ENCODE measurements at regions not wholly inside any gene's neighbourhood (a gene's known extent, or its start where the extent isn't known, plus 50 kb on each side); places are given as distances from the start of the nearest gene placed in this dataset.

DNA sequence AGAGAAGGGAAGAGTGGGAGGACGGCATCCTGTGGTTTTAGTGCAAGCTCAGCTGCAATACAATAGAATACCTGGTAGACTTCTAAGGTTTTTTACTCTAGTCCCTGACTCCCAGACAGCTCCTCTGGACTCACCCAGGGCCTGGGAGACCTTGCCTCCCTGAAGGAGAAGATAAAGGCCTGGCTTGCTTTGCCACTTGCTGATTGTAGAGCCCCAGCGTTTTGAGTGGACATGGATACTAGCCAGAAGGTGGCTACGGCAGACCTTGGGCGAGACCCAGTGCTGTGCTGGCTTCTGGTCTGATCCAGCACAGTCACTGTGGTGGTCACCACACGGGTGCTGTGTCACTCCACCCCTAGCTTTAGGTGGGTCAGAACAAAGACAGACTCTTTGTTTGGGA, 72.2 kb upstream of the TTC14 start:
- ATAC-seq (ENCODE audit: low FRiP score) (no peak), DNase-seq (ENCODE audit: low spot score) (no peak)
- TF ChIP-seq, protein P1, sequence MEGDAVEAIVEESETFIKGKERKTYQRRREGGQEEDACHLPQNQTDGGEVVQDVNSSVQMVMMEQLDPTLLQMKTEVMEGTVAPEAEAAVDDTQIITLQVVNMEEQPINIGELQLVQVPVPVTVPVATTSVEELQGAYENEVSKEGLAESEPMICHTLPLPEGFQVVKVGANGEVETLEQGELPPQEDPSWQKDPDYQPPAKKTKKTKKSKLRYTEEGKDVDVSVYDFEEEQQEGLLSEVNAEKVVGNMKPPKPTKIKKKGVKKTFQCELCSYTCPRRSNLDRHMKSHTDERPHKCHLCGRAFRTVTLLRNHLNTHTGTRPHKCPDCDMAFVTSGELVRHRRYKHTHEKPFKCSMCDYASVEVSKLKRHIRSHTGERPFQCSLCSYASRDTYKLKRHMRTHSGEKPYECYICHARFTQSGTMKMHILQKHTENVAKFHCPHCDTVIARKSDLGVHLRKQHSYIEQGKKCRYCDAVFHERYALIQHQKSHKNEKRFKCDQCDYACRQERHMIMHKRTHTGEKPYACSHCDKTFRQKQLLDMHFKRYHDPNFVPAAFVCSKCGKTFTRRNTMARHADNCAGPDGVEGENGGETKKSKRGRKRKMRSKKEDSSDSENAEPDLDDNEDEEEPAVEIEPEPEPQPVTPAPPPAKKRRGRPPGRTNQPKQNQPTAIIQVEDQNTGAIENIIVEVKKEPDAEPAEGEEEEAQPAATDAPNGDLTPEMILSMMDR (IDR thresholded peaks at IDR 0.05), result no peak

DNA sequence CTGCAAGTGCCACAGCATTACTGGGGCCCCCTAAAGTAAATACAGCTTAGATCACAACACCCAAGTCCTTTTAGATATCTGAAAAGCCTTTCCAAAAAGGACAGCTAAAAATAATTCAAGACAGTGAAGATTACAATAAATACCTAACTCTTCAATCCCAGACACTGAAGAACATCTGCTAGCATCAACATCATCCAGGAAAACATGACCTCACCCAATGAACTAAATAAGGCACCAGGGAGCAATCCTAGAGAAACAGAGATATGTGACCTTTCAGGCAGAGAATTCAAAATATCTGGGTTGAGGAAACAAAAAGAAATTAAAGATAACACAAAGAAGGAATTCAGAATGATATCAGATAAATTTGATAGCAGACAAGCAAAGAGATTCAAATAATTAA, 71.7 kb upstream of the TTC14 start:
- TF ChIP-seq, protein P1 (IDR thresholded peaks at IDR 0.05), result no peak
- no peak for DNase-seq (ENCODE audit: low spot score)
- ATAC-seq (ENCODE audit: low FRiP score), result no peak

DNA sequence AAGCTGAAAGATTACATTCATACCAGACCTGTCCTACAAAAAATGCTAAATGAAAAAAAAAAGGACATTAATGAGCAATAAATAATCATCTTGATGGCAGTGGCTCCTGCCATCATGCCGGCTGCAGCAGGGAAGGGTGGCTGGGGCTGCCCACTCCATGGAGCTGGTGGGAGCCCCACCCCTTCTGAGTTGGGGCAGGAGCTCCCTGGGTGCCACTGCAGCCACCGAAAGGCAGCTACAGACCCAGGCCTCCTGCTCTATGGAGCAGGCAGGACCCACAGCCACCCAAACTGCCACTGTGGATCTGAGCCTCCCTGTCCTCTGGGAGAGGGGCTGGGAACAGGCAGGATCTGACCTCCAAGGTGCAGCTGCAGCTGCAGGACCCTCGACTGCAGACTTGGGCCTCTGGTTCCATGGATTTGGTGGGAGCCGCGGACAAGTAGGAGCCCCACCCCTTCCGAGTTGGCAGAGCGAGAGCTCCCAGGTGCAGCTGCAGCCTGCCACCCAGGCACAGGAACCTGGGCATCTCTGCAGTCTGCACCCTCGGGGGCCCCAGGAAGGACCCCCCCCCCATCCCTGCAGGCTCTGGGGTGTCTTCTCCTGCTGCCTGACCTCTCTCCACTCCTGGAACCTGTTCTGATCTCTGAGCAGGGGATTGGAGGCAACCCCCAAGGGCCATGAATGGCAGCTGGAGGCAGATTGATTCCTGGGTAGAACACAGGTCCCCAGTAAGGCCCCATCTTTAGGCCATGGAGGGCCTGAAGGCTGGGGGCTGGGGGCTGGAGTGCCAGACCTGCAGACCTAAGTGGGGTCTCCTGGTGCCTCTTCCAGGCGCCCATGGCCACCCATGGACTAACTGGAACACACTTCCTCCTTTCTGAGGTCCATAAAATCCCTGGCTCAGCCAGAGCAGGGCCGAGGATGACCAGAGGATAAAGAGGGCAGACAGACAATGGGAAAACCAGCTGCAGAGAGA, 70.4 kb upstream of the TTC14 start:
- DNase-seq (ENCODE audit: low spot score) (no peak), ATAC-seq (ENCODE audit: low FRiP score) (no peak)
- TF ChIP-seq, protein P1 (IDR thresholded peaks at IDR 0.05), result no peak

DNA sequence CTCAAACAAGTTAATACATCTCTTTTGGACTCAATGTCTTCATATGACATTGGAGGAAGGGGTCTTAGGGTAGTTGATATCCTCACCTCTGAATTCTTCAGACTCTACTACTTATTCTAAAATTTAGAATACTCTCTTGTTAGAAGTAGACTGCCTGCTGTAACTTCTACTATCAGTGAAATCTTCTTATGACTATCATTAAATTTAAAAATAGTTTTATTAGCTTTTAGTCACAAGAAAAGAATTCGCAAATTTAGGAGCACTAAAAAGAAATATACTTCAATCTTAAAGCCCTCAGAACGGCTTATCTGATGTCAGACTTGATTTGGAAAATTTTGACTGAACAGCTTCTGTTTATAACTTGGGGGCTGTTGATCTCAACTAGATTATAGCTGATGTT, 67.1 kb upstream of the TTC14 start:
- TF ChIP-seq, protein P1 (IDR thresholded peaks at IDR 0.05), result no peak
- no peak for ATAC-seq (ENCODE audit: low FRiP score)
- DNase-seq (ENCODE audit: low spot score), result no peak

DNA sequence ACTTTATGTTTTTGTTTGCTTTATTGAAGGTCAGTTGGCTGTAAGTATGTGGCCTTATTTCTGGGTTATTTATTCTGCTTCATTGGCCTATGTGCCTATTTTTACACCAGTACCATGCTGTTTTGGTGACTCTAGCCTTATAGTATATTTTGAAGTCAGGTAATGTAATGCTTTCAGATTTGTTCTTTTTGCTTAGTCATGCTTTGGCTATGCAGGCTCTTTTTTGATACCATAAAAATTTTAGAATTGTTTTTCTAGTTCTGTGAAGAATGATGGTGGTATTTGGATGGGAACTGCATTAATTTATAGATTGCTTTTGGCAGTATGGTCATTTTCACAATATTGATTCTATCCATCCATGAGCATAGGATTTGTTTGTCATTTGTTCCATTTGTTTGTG, 63.5 kb upstream of the TTC14 start:
- DNase-seq (ENCODE audit: low spot score) (no peak), ATAC-seq (ENCODE audit: low FRiP score) (no peak)
- TF ChIP-seq, protein P1 (IDR thresholded peaks at IDR 0.05), result no peak

DNA sequence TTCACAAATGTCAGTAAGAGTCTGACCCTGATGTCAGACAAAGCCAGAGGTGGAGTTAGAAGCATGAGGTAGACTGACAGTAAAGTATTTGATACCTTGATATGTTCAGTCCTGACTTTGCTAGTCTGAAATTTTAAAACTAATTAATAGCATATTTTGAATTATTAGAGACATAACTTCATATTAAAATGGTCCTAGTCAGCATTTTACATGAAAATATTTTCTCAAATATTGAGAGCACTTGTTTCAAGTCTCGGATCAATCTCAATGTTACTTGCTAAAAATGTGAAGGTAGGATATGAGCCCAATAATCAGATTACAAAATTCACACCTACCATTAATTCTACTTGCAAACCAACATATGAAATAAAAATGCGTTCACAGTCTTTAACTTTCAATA, 58.1 kb upstream of the TTC14 start:
- no peak for ATAC-seq (ENCODE audit: low FRiP score)
- TF ChIP-seq, protein P1 (IDR thresholded peaks at IDR 0.05), result no peak

DNA sequence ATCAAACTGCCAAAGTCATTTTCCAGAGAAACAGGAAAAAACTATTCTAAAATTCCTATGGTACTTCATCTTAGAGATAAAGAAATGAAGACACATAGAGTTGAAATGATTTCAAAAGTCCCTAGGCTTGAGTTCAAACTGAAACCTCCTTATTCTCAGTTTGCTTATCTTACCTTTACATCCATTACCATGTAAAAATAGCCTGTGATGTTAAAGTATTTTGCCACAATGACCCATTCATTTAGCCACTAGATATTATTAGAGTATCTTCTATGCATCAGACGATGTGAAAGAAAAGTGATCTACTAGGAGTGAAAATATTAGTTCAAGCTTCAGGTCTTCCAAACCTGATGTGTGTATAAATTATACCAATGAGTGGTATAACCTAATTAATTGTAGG, 55.1 kb upstream of the TTC14 start:
- ATAC-seq (ENCODE audit: low FRiP score), result no peak
- TF ChIP-seq, protein P1 (IDR thresholded peaks at IDR 0.05), result no peak
- DNase-seq (ENCODE audit: low spot score), result no peak

More for the DNA sequence above, 58.1 kb upstream of the TTC14 start:
- no peak for DNase-seq (ENCODE audit: low spot score)
